ENCODE measurements at regions not wholly inside any gene's neighbourhood (a gene's known extent, or its start where the extent isn't known, plus 50 kb on each side); places are given as distances from the start of the nearest gene placed in this dataset.

- Histone ChIP-seq H3K27me3 (replicated peaks; ENCODE audit: insufficient read depth, low read length) (no peaks in the 10 kb centered on the region), H4K20me1 (ENCODE audit: insufficient read depth, low read length) (no peaks in the 10 kb centered on the region), H3F3A (ENCODE audit: insufficient read depth, low read length) (no peaks in the 10 kb centered on the region), H3K9me2 (replicated peaks; ENCODE audit: insufficient read depth, low read length) (no peaks in the 10 kb centered on the region), H3K79me2 (ENCODE audit: low read length) (no peaks in the 10 kb centered on the region), H3K36me3 (replicated peaks; ENCODE audit: insufficient read depth, low read length) (no peaks in the 10 kb centered on the region), H3K4me1 (ENCODE audit: low read length) (no peaks in the 10 kb centered on the region), H3K4me2 (ENCODE audit: low read depth, low read length) (no peak overlapping the region), H3K9me3 (replicated peaks; ENCODE audit: insufficient read depth, low read length) (no peaks in the 10 kb centered on the region), H2AFZ (ENCODE audit: low read length) (no peak overlapping the region), H3K9ac (ENCODE audit: low read length) (no peak overlapping the region), H3K27ac (ENCODE audit: low read length) (no peak overlapping the region), H3K4me3 (ENCODE audit: low read length) (no peak overlapping the region)
- TF ChIP-seq EZH2phosphoT487 (IDR thresholded peaks at IDR 0.05; ENCODE audit: low read length) (no peak), EZH2 (optimal IDR thresholded peaks at IDR 0.05; ENCODE audit: low read depth, low read length) (no peak), CTCF (IDR thresholded peaks at IDR 0.05; ENCODE audit: low read length) (no peak)
- no peak for DNase-seq
Measured at GRCh38 chr10:63798599-63799498, 277.6 kb downstream of the REEP3 start.

- no peak overlapping the region for H3K4me2 ChIP-seq (ENCODE audit: low read depth, low read length)
- H3K27ac ChIP-seq (ENCODE audit: low read length): no peak overlapping the region
- H3K9ac ChIP-seq (ENCODE audit: low read length): no peak overlapping the region
- H3K27me3 ChIP-seq (replicated peaks; ENCODE audit: insufficient read depth, low read length): no peaks in the 10 kb centered on the region
- H3K9me2 ChIP-seq (replicated peaks; ENCODE audit: insufficient read depth, low read length): no peaks in the 10 kb centered on the region
- H2AFZ ChIP-seq (ENCODE audit: low read length): no peak overlapping the region
- no peaks in the 10 kb centered on the region for H3K4me1 ChIP-seq (ENCODE audit: low read length)
- DNase-seq: no peak
- H3K36me3 ChIP-seq (replicated peaks; ENCODE audit: insufficient read depth, low read length): no peaks in the 10 kb centered on the region
- H3K79me2 ChIP-seq (ENCODE audit: low read length): no peaks in the 10 kb centered on the region
- TF ChIP-seq EZH2 (optimal IDR thresholded peaks at IDR 0.05; ENCODE audit: low read depth, low read length) (no peak), EZH2phosphoT487 (IDR thresholded peaks at IDR 0.05; ENCODE audit: low read length) (no peak)
- no peak overlapping the region for H3K4me3 ChIP-seq (ENCODE audit: low read length)
- H4K20me1 ChIP-seq (ENCODE audit: insufficient read depth, low read length): no peaks in the 10 kb centered on the region
- H3F3A ChIP-seq (ENCODE audit: insufficient read depth, low read length): no peaks in the 10 kb centered on the region
- H3K9me3 ChIP-seq (replicated peaks; ENCODE audit: insufficient read depth, low read length): no peaks in the 10 kb centered on the region
Measured at GRCh38 chr10:63799521-63800300, 278.5 kb downstream of the REEP3 start.

GRCh38 chr10:63801166-63801565 is 280.0 kb downstream of the REEP3 start:
- H3K9ac ChIP-seq (ENCODE audit: low read length): no peak overlapping the region
- no peaks in the 10 kb centered on the region for H3K79me2 ChIP-seq (ENCODE audit: low read length)
- H3K9me3 ChIP-seq (replicated peaks; ENCODE audit: insufficient read depth, low read length): no peaks in the 10 kb centered on the region
- H3K9me2 ChIP-seq (replicated peaks; ENCODE audit: insufficient read depth, low read length): no peaks in the 10 kb centered on the region
- no peak for DNase-seq
- TF ChIP-seq EZH2 (optimal IDR thresholded peaks at IDR 0.05; ENCODE audit: low read depth, low read length) (no peak), EZH2phosphoT487 (IDR thresholded peaks at IDR 0.05; ENCODE audit: low read length) (no peak), CTCF (IDR thresholded peaks at IDR 0.05; ENCODE audit: low read length) (no peak)
- no peaks in the 10 kb centered on the region for H3K36me3 ChIP-seq (replicated peaks; ENCODE audit: insufficient read depth, low read length)
- no peak overlapping the region for H3K4me3 ChIP-seq (ENCODE audit: low read length)
- no peaks in the 10 kb centered on the region for H3K4me1 ChIP-seq (ENCODE audit: low read length)
- H3F3A ChIP-seq (ENCODE audit: insufficient read depth, low read length): no peaks in the 10 kb centered on the region
- no peaks in the 10 kb centered on the region for H4K20me1 ChIP-seq (ENCODE audit: insufficient read depth, low read length)
- no peak overlapping the region for H3K27ac ChIP-seq (ENCODE audit: low read length)
- H3K27me3 ChIP-seq (replicated peaks; ENCODE audit: insufficient read depth, low read length): no peaks in the 10 kb centered on the region
- H3K4me2 ChIP-seq (ENCODE audit: low read depth, low read length): no peak overlapping the region
- no peak overlapping the region for H2AFZ ChIP-seq (ENCODE audit: low read length)

All from MM.1S (cell line).